H54 (cell line): ENCODE measurements at regions not wholly inside any gene's neighbourhood (a gene's known extent, or its start where the extent isn't known, plus 50 kb on each side); places are given as distances from the start of the nearest gene placed in this dataset.

Experiments
- DNase-seq: peaks from one replicate; pipeline ENCODE4 v3.0.0; 2011; ENCODE audit warnings: low spot score, mixed read lengths; ENCODE audit not compliant: insufficient read length
- FAIRE-seq: peaks from 3 replicates; lab custom pipeline; 2011; peaks lifted over from hg19 to GRCh38; lab: Jason Lieb, UNC
- POLR2A ChIP-seq: IDR thresholded peaks from 2 replicates; pipeline ENCODE4 v1.6.1; 2011; ENCODE audit warnings: low read depth, mild to moderate bottlenecking, low read length

DNA sequence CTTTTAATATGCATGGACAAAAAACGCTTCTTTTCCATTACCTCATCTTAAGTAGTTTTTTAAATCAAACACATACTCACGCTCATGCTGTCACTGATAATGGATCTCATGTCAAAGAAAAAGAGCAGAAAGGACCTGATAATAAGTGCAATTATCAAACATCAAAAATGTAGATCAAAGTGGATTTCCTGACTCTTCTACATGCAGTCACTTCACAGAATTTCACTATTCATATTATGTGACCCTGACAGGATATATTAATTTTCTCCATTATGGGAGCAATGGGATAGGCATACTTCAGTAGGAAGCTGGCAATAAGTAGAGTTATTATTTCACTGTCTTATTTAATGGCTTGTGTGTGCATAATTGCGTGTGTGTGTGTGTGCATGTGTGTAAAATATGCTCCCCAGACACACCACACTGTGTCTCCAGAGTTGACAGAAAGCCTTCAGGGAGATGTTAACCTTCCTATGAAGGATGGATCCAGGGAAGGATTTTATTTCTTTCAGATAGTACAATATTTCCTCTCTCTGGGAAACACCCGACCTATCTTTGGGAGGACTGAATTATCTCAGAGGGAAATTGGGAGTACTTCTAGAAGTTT lies 445.2 kb downstream of the SH2D1A start:
- FAIRE-seq (no peak), DNase-seq (no peak)
- TF ChIP-seq POLR2A: no peak

DNA sequence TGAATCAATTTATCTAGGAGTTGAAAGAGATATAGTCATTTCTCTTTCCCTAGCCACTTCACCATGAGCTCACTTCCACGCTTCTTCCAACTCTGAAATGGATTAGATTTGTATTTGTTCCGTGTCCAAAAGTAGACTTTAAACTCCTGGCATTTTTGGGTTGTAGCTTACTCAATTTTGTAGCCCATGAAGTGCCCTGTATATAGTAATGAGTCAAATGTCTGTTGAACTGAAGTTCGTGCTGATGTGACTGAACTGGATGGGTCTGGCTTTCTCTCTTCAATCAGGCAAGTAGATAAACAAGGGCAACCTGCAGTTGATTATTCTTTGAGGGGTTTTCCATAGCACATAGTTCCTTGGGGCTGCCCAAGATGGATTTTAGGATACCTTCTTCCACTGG lies 450.6 kb downstream of the SH2D1A start:
- FAIRE-seq (no peak), DNase-seq (no peak)
- TF ChIP-seq POLR2A: no peak

DNA sequence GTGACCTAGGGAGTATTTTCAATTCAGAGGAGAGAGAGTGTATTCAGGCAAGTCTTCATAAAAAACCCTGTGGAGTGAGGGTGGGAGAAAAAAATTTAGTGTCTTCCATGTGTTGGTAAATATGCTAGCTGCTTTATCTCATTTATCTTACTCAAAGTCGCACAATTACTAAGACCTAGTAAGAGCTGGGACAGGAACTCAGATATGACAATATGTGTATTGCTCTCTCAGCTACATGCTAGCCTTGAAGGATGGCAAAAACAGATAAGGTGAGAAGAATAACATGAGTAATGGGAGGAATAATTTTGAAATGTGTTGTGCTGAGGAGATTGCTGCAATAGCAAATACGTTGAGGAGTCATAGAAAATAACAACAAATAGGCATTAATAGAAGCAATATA lies 458.6 kb downstream of the SH2D1A start:
- DNase-seq (no peak), FAIRE-seq (no peak)
- TF ChIP-seq POLR2A: no peak

DNA sequence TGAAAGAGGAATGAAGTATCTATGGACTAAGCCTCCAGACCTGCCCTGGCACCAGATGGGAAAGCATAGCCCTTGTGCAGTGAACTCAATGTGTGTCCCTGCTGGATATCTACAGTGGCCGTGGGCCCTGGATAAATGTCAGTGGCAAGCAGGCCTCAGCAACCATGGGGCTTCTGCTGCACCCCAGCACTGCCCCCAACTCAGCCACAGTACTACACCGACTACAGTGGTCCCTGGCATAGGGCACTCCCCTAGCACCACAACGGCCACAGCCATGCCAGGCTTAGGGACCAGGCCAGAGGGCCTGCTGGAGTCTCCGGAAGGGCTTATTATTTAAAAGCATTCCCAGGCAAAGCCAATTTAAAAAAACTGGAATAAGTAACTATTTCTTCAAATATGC lies 459.1 kb downstream of the SH2D1A start:
- DNase-seq: no peak
- TF ChIP-seq POLR2A: no peak
- no peak for FAIRE-seq

DNA sequence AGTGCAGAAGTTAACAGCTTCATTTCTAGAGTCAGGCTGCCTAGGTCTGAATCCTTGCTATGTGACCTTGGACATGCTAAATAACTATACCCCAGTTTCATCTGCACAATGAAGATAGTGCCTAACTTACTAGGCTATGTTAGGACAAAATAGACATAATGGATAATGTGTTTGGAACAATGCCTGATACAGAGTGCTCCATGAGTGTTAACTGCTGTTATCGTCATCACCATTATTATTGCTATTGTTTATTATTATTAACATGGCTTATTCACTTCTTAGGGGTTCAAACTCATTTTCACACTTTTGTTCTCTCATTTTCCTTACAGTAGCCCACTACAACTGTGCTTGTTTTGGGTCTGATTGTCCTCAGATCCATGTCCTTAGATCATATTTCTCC lies 467.7 kb downstream of the SH2D1A start:
- no peak for DNase-seq
- FAIRE-seq: no peak
- TF ChIP-seq POLR2A: no peak

DNA sequence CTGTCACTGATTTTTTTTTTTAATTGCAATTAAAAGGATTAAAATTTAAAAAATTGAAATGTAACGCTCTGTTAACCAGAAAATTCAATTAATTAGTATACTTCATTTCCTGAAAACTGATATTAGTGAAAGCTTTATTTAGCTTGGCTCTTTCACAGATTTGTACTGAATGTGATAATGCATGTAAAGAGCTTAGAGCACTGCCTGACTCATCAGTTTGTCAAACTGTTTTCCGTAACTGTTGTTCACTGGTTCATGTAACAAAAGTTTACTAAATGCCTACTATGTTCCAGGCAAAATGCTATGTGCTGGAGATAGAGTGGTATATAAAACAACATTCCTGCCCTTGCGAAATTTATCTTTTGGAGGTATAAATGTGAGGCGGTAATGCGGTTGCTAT lies 471.7 kb downstream of the SH2D1A start:
- no peak for TF ChIP-seq POLR2A
- DNase-seq (no peak), FAIRE-seq (no peak)

DNA sequence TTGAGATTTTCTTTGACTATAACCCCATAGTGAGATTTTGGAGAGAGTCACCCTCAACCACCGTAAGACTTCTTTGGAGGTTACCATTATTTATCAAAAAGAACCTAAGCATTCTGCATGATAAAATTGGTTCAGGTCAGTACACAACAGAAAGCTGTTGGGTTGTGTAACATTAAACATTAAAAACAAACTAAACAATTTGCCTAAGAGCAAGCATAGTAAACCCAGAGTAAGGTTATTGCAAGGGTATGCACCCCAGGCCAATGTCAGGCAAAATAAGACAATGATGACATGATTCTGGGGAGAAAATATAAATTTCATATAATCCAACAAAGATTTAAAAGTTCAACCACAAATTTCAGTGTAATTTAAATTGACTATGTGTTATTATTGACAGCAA lies 472.4 kb downstream of the SH2D1A start:
- TF ChIP-seq POLR2A: no peak
- DNase-seq (no peak), FAIRE-seq (no peak)

DNA sequence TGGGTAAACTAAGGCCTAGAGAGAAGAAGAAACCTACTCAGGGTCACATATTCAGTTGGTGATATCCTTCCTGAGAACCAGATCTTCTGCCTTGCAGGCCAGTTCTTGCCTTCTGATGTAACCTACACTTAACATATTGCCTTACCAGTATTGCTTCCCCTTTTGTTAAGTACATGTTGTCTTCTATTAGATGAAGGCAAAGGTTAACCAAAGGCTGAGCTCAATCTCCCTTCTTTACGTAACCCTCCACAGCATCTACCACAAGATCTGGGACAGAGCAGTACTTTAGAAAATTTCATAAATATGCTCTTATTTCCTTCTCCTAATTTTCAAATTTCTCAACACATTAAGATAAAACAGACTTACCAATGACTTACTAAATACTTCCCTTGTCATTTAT lies 474.4 kb downstream of the SH2D1A start:
- no peak for TF ChIP-seq POLR2A
- FAIRE-seq (no peak), DNase-seq (no peak)

DNA sequence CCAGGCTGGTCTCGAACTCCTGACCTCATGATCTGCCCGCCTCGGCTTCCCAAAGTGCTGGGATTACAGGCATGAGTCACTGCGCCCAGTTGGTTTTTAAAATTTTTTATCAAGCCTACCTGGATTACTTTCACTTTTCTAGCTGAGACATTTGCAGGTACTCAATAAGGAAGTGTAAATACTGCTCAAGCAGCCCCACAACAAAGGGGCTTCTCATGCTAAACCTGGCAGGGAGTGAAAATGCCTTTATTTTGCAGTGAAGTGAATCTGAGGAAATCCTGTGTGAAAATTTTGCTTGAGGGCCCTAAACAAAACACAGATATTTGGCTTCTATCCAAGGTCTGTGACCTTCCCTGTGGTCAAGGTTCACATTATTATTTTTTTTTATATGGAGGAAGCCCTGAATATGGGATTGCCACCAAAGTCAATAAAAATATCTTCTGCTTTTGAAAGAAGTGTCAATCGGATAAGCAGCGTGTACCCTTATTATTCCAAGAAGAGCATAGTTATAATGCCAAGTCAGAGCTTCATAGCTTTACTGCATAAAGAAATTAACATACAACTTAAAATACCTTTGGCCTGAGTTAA lies 481.0 kb downstream of the SH2D1A start:
- FAIRE-seq (no peak), DNase-seq (no peak)
- TF ChIP-seq POLR2A: no peak

DNA sequence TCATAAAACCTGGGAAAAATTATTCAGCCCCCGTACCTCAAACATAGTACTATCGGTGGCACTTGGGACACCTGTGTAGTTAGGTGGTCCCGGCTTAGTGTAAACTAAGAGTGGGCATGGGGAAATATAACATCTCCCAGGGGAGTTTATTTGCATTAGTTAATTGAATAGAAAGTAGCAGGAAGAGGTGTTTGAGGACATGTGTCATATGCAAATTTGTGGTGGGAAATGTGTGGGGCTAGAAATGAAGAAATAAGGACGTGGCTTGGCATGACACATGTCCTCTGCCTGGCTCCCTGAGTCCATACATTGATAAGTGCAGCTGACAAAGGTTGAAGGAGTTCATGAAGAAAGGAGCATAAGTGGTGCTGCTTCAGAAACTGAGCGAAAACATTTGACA lies 483.6 kb downstream of the SH2D1A start:
- DNase-seq (no peak), FAIRE-seq (no peak)
- TF ChIP-seq POLR2A: no peak

DNA sequence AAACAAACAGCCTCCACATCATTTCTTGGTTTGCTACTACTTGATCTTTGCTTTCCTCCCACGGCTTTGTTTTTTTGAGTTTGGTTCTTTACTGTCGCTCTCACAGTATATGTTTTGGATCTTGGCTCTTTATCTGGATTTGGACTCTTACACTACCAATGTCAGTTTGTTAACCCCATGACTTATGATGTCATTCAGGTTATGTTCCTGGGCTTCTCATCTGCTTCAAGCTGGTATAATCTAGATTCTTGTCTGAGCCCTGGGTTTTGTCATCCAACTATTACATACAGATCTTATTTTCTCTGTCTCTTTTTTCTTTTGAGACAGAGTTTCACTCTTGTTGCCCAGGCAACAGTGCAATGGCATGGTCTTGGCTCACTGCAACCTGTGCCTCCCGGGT lies 482.9 kb upstream of the TEX13C start:
- FAIRE-seq (no peak), DNase-seq (no peak)
- no peak for TF ChIP-seq POLR2A

DNA sequence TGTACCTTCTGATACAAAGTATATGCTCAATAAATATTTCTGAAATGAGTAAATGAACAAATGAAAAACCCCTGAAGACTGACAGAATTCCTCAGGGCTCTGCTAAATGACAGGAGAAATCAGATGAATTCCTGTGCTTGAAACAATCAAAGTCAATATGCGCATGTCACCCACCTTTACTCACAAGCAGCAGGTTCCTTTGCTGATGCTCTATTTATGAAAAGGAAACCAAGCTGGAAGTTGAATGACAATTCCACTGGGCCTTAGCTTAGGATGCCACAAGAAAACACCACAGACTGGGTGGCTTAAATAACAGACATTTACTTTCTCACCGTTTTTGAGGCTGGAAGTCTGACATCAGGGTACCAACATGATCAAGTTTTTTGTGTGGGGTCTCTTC lies 477.5 kb upstream of the TEX13C start:
- DNase-seq (no peak), FAIRE-seq (no peak)

DNA sequence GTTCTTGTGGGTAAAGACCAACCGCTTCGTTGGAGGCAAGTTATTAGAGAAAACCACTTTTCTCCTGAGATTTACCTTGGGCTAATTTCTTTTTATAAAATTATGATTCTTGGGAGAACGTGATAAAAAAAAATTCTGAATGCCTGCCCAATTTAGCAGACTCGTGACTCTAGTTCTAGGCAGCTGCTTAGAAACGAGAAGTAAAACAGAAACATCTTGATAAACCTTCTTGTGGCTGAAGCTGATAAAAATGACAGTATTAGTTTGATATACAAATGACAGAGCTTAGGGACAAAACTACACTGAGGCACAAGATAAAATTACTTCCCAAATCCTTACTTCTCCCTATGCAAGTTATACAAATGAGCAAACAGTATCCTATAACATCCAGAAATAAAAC lies 458.9 kb upstream of the TEX13C start:
- FAIRE-seq (no peak), DNase-seq (no peak)
- TF ChIP-seq POLR2A: no peak

More for the DNA sequence above, 477.5 kb upstream of the TEX13C start:
- no peak for TF ChIP-seq POLR2A

DNA sequence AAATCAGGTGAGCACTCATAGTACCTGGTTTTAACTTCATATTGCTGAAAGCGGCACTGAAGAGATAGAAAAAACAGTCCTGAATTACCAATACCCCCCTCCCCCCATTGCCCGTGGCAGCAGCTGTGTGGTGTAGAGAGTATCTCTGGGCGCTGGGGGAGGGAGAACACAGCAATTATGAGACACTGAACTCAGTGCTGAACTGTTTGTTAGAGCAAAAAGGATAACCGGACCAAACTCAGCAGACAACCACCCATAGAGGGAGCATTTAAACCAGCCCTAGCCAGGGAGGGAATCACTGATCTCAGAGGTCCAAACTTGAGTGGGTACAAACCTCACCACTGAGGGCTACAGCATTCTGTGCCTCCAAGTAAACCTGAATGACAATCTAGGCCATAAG lies 457.4 kb upstream of the TEX13C start:
- FAIRE-seq (no peak), DNase-seq (no peak)
- TF ChIP-seq POLR2A: no peak

DNA sequence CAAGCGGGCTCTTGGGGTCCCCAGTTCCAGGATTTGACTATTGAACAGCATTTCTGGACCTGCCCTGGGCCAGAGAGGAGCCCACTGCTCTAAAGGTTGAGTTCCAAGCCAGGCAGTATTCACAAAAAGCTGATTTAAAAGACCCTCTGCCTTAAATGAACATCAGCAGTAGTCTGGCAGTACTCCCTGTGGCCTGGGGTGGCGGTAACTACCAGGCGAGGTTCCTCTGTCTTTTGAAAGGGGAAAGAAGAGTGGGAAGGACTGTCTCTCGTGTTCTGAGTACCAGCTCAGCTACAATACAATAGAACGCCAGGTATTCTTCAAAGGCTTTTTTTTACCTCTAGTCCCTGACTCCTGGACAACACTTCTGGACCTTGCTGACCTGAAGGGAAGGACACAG lies 456.4 kb upstream of the TEX13C start:
- TF ChIP-seq POLR2A: no peak
- FAIRE-seq (no peak), DNase-seq (no peak)
